Left ventricle myocardium inferior (tissue), 1 donor: ENCODE measurements at regions not wholly inside any gene's neighbourhood (a gene's known extent, or its start where the extent isn't known, plus 50 kb on each side); places are given as distances from the start of the nearest gene placed in this dataset.

Experiments used
- DNase-seq: peaks from one replicate; pipeline ENCODE4 v3.0.0-alpha.2; 2020
- H3K27ac ChIP-seq: fragments of 200-600 bp; replicated peaks from 2 replicates; pipeline ENCODE4 v1.8.0; 2021
- H3K27me3 ChIP-seq: fragments of 200-600 bp; 2 replicates; pipeline ENCODE4 v1.8.0; 2021; ENCODE audit warnings: low read depth
- H3K36me3 ChIP-seq: fragments of 200-600 bp; 2 replicates; pipeline ENCODE4 v1.8.0; 2021
- H3K4me1 ChIP-seq: fragments of 200-600 bp; 2 replicates; pipeline ENCODE4 v1.8.0; 2021
- H3K4me3 ChIP-seq: fragments of 200-600 bp; 2 replicates; pipeline ENCODE4 v1.8.0; 2021; ENCODE audit warnings: mild to moderate bottlenecking, moderate library complexity
- H3K9me3 ChIP-seq: fragments of 200-600 bp; replicated peaks from 2 replicates; pipeline ENCODE4 v1.8.0; 2021
- CTCF ChIP-seq: fragments of 200-600 bp; IDR thresholded peaks from 2 replicates; pipeline ENCODE4 v1.8.0; 2021; ENCODE audit warnings: antibody characterized with exemption, mild to moderate bottlenecking, borderline replicate concordance
- intact Hi-C: fragments of 100-400 bp; cut with micrococcal nuclease; formaldehyde crosslinking; loops from one replicate; pipeline ENCODE4 v1.11.0; 2022
- donor health status: DM: no; HTN: yes; CAD: no; lungs with severe emphysema.

- H3K4me3 ChIP-seq: no peak overlapping the region
- TF ChIP-seq CTCF: no peak
- intact Hi-C loops: no loop called here
These were observed 87.0 kb downstream of the IRF2BPL start for GRCh38 chr14:76941544-76941943.

GRCh38 chr14:76940021-76940760 lies 88.3 kb downstream of the IRF2BPL start:
- intact Hi-C loops: no loop called here
- Histone ChIP-seq H3K4me3 (no peak overlapping the region), H3K4me1 (peaks cover 33% of the 10 kb centered on the region), H3K27me3 (no peaks in the 10 kb centered on the region), H3K27ac (no peak overlapping the region), H3K9me3 (no peaks in the 10 kb centered on the region), H3K36me3 (no peaks in the 10 kb centered on the region)
- DNase-seq: no peak
- no peak for TF ChIP-seq CTCF

More at GRCh38 chr14:76941544-76941943, 87.0 kb downstream of the IRF2BPL start:
- no peak for DNase-seq
- peaks cover 30% of the 10 kb centered on the region for H3K4me1 ChIP-seq
- no peaks in the 10 kb centered on the region for H3K27me3 ChIP-seq
- H3K27ac ChIP-seq: no peak overlapping the region
- H3K9me3 ChIP-seq: no peaks in the 10 kb centered on the region
- H3K36me3 ChIP-seq: no peaks in the 10 kb centered on the region

DNA sequence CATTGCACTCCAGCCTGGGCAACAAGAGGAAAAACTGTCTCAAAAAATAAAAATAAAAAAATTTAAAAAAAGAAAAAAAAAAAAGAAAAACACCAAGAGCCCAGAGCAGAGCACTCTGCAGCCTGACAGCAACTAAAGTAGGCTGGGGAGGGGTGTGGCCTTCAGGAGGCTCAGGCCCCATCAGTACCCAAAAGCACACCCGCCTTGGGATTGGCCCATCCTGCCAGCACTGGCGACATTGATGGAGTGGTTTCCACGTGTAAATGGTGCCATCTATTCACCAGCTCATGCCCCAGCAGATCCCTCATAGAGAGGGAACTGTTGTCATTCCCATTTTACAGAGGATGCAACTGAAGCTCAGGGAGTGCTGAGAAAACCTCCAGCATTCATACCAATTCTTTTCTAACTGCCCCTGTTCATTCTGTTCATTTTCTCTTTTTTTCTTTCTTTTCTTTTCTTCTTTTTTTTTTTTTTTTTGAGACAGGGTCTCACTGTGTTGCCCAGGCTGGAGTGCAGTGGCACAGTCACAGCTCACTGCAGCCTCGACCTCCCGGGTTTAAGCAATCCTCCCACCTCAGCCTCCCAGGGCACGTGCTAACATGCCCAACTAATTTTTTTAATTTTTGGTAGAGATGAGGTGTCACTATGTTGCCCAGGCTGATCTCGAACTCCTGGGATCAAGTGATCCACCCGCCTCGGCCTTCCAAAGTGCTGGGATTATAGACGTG lies 89.3 kb downstream of the IRF2BPL start:
- Histone ChIP-seq H3K4me3 (no peak overlapping the region), H3K9me3 (no peaks in the 10 kb centered on the region), H3K4me1 (peaks cover 33% of the 10 kb centered on the region), H3K27me3 (no peaks in the 10 kb centered on the region), H3K27ac (no peak overlapping the region), H3K36me3 (no peaks in the 10 kb centered on the region)
- TF ChIP-seq CTCF: no peak
- no peak for DNase-seq
- intact Hi-C loops: no loop called here

DNA sequence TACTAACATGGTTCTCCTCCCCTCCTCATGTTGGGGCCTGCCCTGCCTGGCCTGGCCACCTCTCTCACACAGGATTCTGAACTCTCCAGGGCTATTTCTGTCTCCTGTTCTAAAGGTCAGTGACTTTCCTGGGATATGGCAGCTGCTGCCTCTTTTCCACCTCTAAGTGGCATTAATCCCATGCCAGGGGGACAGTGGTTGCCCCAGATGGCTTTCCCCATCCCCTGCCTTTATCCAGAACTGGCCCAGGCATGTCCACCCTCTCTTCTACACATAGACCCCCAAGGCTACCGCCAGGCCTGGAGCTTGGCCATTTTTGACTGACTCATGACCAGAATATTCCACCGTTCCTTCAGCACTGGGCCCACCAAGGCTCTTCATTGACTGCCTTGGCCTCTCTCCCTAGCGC lies 90.4 kb downstream of the IRF2BPL start:
- Histone ChIP-seq H3K4me3 (no peak overlapping the region), H3K27ac (peak overlapping the region; percentile 62), H3K4me1 (peaks cover 33% of the 10 kb centered on the region), H3K27me3 (no peaks in the 10 kb centered on the region), H3K9me3 (no peaks in the 10 kb centered on the region), H3K36me3 (no peaks in the 10 kb centered on the region)
- intact Hi-C loops: no loop called here
- no peak for TF ChIP-seq CTCF
- no peak for DNase-seq

GRCh38 chr14:76937181-76938091 lies 91.1 kb downstream of the IRF2BPL start:
- no peak for TF ChIP-seq CTCF
- Histone ChIP-seq H3K36me3 (no peaks in the 10 kb centered on the region), H3K4me3 (no peak overlapping the region), H3K9me3 (no peaks in the 10 kb centered on the region), H3K27ac (peak overlapping the region; percentile 62), H3K27me3 (no peaks in the 10 kb centered on the region), H3K4me1 (peaks cover 33% of the 10 kb centered on the region)
- peak; percentile 73 for DNase-seq
- intact Hi-C loops: no loop called here
